ENCODE measurements at regions not wholly inside any gene's neighbourhood (a gene's known extent, or its start where the extent isn't known, plus 50 kb on each side); places are given as distances from the start of the nearest gene placed in this dataset.
"Not testable (repeated sequence)": the region's sequence is repeated elsewhere in the genome, so short reads cannot be mapped to it uniquely, and the experiment has no call there.

- FAIRE-seq; DNase-seq (ENCODE audit: extremely low spot score, insufficient read length, low read depth): not testable (repeated sequence)
Measured at GRCh38 chr11:87703589-87703988, 471.7 kb downstream of the RAB38 start.

DNA sequence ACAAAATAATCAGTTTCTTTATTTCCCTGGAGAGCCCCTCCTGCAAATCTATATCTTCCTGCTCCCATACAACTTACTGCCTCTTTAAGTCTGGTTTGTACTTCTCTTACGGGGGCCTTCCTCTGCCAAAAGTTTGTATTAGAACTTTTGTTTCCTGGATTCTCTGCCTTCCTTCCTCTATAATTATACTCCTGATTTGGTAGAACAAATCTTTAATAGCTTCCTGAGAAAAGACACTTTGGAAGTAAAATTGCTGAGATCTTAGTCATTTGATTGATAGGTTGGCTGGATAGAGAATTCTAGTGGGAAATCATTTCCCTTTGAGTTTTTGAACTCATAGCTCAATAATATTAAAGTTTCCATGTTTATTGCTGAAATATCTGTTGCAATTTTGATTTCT lies 499.2 kb downstream of the RAB38 start:
- DNase-seq (ENCODE audit: extremely low spot score, insufficient read length, low read depth) (no peak), FAIRE-seq (no peak)

DNA sequence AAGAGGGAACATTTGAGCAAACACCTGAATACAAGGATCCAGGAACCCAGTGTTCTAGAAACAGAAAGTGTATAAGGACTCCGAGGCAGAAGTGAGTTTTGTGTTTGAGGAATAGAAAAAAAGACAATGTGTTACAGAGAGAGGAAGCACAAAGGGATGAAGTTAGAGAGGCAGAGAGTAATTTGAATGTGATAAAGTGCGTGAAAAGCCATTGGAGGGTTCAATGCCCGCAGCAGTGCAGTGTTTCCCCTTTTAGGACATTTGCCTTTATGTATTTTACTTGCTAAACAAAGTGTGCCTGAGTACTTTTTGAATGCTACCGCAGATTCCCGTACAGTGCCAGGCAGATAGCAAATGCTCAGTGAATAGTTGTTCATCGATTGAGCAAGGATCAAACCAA lies 508.5 kb downstream of the RAB38 start:
- no peak for FAIRE-seq

DNA sequence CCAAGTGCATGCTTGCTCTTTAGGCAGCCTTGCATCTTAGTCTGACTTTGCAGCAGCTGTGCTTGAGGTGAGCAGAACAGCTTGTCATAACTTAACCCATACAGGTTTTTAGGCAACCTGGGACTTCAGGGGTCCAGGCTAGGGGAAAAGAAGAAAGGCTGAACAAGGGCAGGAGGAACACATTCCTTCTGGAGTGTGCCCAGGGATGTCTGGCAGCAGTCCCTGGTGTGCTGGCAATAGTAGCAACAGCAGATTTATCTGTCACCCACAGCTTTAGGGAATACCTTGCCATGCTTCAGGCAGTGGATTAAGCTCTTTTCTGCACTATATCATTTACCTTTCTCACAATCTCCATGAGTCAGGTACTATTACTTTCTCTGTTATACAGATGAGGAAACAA lies 513.0 kb downstream of the RAB38 start:
- no peak for DNase-seq (ENCODE audit: extremely low spot score, insufficient read length, low read depth)
- no peak for FAIRE-seq

More for the DNA sequence above, 508.5 kb downstream of the RAB38 start:
- DNase-seq (ENCODE audit: extremely low spot score, insufficient read length, low read depth) = no peak

GRCh38 chr11:87660926-87661660 lies 514.1 kb downstream of the RAB38 start:
- FAIRE-seq (no peak), DNase-seq (ENCODE audit: extremely low spot score, insufficient read length, low read depth) (no peak)

DNA sequence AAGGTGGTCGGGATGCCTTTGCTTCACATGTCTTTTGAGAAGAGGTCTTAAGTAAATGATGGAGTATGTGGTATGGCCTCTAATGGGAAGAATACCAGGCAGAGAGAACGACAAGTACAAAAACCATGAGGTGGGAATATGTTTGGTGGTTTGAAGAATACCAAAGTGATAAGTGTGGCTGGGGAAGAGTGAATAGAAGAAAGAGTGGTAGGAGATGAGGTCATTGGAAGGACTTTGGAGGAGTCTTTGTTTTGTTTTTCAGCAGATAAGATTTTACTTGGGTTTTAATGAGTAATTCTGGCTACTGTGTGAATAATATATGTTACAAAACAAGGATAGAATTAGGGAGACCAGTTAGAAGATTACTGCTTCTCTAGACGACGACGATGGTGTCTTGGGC lies 515.4 kb downstream of the RAB38 start:
- DNase-seq (ENCODE audit: extremely low spot score, insufficient read length, low read depth) (no peak), FAIRE-seq (no peak)

DNA sequence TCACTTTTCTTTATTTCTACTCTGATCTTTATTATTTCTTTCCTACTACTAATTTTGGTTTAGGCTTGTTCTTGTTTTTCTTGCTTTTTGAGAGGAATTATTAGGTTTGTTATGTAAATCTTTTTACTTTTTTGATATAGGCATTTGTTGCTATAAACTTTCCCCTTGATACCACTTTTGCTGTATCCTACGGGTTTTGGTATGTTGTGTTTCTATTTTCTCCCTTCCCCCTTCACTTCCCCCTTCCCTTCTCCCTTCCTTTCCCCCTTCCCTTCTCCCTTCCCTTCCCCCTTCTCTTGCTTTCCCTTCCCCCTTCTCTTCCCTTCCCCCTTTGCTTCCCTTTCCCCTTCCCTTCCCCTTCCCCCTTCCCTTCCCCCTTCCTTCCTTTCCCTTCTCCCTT lies 529.6 kb downstream of the RAB38 start:
- DNase-seq (ENCODE audit: extremely low spot score, insufficient read length, low read depth) = no peak
- FAIRE-seq = no peak

- no peak for FAIRE-seq
Measured at GRCh38 chr11:87639753-87640364, 535.4 kb downstream of the RAB38 start.

DNA sequence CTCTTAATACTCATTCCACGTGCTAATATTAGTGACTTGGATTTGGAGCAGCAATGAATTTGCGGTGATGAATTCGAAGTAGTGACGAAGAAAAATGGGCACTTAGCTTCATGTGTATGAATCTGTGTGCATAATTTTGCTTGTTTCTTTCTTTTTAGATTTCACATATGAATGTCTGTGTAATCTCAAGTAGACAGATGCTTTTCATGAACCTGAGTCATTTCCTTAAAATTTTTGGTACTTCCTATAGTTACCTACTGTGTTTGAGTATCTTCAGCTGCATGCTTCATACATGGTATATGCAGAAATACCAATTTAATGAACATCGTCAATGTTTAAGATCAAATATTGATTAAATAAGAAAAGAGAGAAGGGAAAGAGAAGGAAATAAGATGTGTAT lies 540.2 kb downstream of the RAB38 start:
- no peak for DNase-seq (ENCODE audit: extremely low spot score, insufficient read length, low read depth)
- FAIRE-seq = no peak

More at GRCh38 chr11:87639753-87640364, 535.4 kb downstream of the RAB38 start:
- no peak for DNase-seq (ENCODE audit: extremely low spot score, insufficient read length, low read depth)

DNA sequence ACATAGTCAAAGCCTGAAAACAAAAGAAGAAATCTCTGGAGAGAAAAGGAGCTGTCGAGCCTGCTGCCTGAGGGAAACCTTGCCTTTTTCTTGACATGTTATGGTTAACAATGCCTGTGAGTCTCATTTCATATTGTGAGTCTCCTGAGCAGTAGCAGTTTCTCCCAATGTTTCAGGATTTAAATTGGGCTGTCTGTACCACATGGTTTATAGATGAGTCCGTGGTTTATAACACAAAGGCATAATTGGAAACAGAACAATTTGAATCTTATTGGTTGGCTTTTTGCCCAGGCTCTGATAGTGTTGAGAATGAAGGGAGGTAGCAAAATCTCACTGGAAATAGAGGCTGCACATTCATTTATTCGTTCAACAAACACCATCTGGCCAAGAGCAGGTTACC lies 540.9 kb downstream of the RAB38 start:
- DNase-seq (ENCODE audit: extremely low spot score, insufficient read length, low read depth) (no peak), FAIRE-seq (no peak)

GRCh38 chr11:87628957-87629356 lies 546.3 kb downstream of the RAB38 start:
- no peak for FAIRE-seq
- no peak for DNase-seq (ENCODE audit: extremely low spot score, insufficient read length, low read depth)

GRCh38 chr11:87628026-87628580 lies 547.1 kb downstream of the RAB38 start:
- DNase-seq (ENCODE audit: extremely low spot score, insufficient read length, low read depth) (no peak), FAIRE-seq (no peak)

DNA sequence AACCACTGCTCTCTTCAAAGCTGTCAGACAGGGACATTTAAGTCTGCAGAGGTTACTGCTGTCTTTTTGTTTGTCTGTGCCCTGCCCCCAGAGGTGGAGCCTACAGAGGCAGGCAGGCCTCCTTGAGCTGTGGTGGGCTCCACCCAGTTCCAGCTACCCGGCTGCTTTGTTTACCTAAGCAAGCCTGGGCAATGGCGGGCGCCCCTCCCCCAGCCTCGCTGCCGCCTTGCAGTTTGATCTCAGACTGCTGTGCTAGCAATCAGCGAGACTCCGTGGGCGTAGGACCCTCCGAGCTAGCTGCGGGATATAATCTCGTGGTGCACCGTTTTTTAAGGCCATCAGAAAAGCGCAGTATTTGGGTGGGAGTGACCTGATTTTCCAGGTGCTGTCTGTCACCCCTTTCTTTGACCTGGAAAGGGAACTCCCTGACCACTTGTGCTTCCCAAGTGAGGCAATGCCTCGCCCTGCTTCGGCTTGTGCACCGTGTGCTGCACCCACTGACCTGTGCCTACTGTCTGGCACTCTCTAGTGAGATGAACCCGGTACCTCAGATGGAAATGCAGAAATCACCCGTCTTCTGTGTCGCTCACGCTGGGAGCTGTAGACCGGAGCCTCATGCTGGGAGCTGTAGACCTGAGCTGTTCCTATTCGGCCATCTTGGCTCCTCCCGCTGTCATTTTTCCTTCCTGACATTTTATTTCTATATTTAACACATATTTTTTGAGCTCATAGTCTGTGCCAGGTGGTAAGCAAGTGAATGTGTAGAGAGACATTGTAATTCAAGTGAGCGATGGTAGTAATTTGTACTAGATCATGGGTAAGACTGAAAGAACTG lies 551.5 kb downstream of the RAB38 start:
- FAIRE-seq; DNase-seq (ENCODE audit: extremely low spot score, insufficient read length, low read depth): not testable (repeated sequence)

DNA sequence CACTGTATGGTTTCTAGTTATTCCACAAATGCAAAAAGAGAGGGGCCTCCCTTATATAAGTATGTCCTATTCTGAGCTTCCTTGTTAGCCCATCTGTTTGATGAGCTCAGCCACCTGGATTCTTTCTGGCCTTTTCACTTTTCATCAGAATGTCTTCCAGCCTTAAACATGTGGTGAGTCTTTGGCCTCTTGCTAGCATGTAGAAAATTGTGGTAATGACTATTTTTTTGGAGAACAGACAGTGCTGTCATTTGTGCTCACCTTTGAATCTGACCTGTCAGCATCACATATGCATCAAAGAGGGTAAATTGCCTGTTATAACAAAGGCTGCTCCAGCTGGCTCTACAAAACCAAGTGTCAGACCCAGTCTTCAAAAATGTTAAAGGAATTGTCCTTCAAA lies 558.7 kb downstream of the RAB38 start:
- DNase-seq (ENCODE audit: extremely low spot score, insufficient read length, low read depth) (no peak), FAIRE-seq (no peak)

GRCh38 chr11:87604350-87604749 lies 566.6 kb downstream of the TMEM135 start:
- FAIRE-seq = no peak
- no peak for DNase-seq (ENCODE audit: extremely low spot score, insufficient read length, low read depth)

DNA sequence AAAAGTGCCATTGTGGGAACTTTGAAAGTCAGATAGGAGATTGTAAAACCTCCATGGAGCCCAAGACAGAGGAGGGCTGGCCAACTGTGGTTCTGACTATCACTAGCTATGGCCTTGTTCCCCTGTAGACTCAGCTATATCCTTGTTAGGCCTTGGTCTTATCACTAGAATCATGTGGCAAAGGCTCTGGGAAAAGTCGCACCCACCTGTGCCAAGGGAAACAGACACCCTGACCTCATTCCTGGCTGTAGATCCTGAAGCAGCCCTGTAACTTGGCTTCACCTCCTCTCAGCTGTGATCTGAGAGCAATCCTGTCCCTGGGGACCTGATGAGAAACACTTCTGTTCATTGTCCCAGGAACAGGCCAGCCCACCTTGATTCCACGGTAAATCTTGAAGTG lies 566.2 kb downstream of the TMEM135 start:
- FAIRE-seq (no peak), DNase-seq (ENCODE audit: extremely low spot score, insufficient read length, low read depth) (no peak)

DNA sequence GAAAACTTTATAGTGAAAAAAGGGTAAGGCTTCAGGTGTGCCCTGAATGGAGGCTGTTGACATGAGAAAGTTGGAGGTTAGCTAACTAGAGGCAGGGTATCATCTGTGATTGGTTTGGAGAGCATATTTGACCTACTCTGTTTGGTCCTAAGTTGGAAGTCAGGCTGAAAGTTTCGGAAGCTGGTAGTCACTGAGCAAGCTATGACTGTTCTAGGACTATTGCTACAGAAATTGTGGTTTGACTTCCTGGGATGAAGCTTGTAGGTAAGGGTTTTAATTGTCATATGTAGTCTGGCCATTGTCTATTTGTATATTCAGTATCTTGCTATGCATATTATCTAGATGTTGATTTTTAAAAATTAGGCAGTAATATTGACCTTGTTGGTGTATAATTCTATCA lies 565.0 kb downstream of the TMEM135 start:
- DNase-seq (ENCODE audit: extremely low spot score, insufficient read length, low read depth) = no peak
- no peak for FAIRE-seq

GRCh38 chr11:87600938-87601337 lies 563.2 kb downstream of the TMEM135 start:
- DNase-seq (ENCODE audit: extremely low spot score, insufficient read length, low read depth) (no peak), FAIRE-seq (no peak)

DNA sequence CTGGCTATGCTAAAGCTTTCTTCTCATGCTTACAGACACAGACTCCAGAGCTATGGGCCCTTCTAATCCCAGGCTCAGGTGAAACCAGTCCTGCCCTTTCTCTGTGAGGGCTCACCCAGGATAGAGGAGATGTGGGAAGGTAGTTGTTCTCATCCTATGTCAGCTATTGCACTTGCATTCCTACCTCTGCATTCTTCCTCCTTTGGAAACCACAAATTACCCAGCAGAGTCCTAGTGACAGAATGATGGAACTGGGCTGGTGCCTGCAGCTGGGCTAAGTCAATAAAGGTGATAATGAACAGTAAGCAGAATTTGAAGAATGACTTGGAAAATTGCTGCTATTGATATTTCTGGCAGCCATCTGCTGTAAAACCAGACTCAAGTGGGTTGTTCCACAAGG lies 560.0 kb downstream of the TMEM135 start:
- FAIRE-seq (no peak), DNase-seq (ENCODE audit: extremely low spot score, insufficient read length, low read depth) (no peak)

- DNase-seq (ENCODE audit: extremely low spot score, insufficient read length, low read depth) (no peak), FAIRE-seq (no peak)
Measured at GRCh38 chr11:87596176-87596575, 558.4 kb downstream of the TMEM135 start.

- no peak for FAIRE-seq
- no peak for DNase-seq (ENCODE audit: extremely low spot score, insufficient read length, low read depth)
Measured at GRCh38 chr11:87589082-87589481, 551.3 kb downstream of the TMEM135 start.

Measured in GM18507 (cell line).